AG04450 (cell line): ENCODE measurements at regions not wholly inside any gene's neighbourhood (a gene's known extent, or its start where the extent isn't known, plus 50 kb on each side); places are given as distances from the start of the nearest gene placed in this dataset.

Experiments used
- CTCF ChIA-PET: fragments of 300-600, 350-600 bp; formaldehyde crosslinking; extraction: SDS; loops from one replicate; lab custom pipeline; 2022; ENCODE audit warnings: antibody characterized with exemption, inconsistent platforms; lab: Charles Lee
- POLR2A ChIA-PET: fragments of 350-600 bp; formaldehyde crosslinking; extraction: SDS; loops from one replicate; lab custom pipeline; 2021; ENCODE audit warnings: antibody characterized with exemption, inconsistent platforms; lab: Yijun Ruan, JAX
- DNase-seq: peaks from one replicate; pipeline ENCODE4 v3.0.0-alpha.2; 2011; ENCODE audit warnings: low read depth, low spot score
- H3K27ac ChIP-seq: one replicate; pipeline ENCODE4 v1.5.1; 2012; ENCODE audit warnings: low read depth, low read length, control low read depth
- H3K27me3 ChIP-seq: one replicate; pipeline ENCODE4 v1.6.0; 2012; ENCODE audit warnings: low read length; ENCODE audit not compliant: control insufficient read depth, insufficient read depth
- H3K4me3 ChIP-seq: 2 replicates; pipeline ENCODE4 v1.5.1; 2011; ENCODE audit warnings: mild to moderate bottlenecking, low read depth, low read length, control low read depth
- H3K9me3 ChIP-seq: 2 replicates; pipeline ENCODE4 v1.5.1; 2012; ENCODE audit warnings: low read length; ENCODE audit not compliant: control insufficient read depth, insufficient read depth
- CTCF ChIP-seq: IDR thresholded peaks from 2 replicates; pipeline ENCODE4 v1.5.1; 2011; ENCODE audit warnings: low read depth, low read length, control low read depth, inconsistent platforms

GRCh38 chr9:107588393-107588792, 98.8 kb upstream of the KLF4 start:
- DNase-seq, result no peak
- CTCF ChIA-PET, result no interaction called here
- TF ChIP-seq CTCF, result no peak
- Histone ChIP-seq H3K9me3 (no peaks in the 10 kb centered on the region), H3K27ac (no peak overlapping the region), H3K4me3 (no peak overlapping the region), H3K27me3 (peaks cover 6% of the 10 kb centered on the region)
- POLR2A ChIA-PET, result no interaction called here

- no peak overlapping the region for H3K27ac ChIP-seq
- no peak overlapping the region for H3K4me3 ChIP-seq
- H3K9me3 ChIP-seq, result no peaks in the 10 kb centered on the region
- POLR2A ChIA-PET, result no interaction called here
- TF ChIP-seq CTCF, result no peak
- DNase-seq, result no peak
- CTCF ChIA-PET, result no interaction called here
- peaks cover 6% of the 10 kb centered on the region for H3K27me3 ChIP-seq
These were observed 97.8 kb upstream of the KLF4 start for GRCh38 chr9:107587191-107587963.

- Histone ChIP-seq H3K4me3 (no peak overlapping the region), H3K27ac (no peak overlapping the region), H3K9me3 (no peaks in the 10 kb centered on the region), H3K27me3 (peaks cover 4% of the 10 kb centered on the region)
- DNase-seq, result no peak
- POLR2A ChIA-PET, result no interaction called here
- no peak for TF ChIP-seq CTCF
- CTCF ChIA-PET, result no interaction called here
These were observed 96.9 kb upstream of the KLF4 start for GRCh38 chr9:107586493-107586892.

GRCh38 chr9:107585465-107585864, 95.9 kb upstream of the KLF4 start:
- CTCF ChIA-PET, result no interaction called here
- DNase-seq, result no peak
- Histone ChIP-seq H3K27me3 (no peaks in the 10 kb centered on the region), H3K27ac (no peak overlapping the region), H3K4me3 (no peak overlapping the region), H3K9me3 (no peaks in the 10 kb centered on the region)
- no peak for TF ChIP-seq CTCF
- POLR2A ChIA-PET, result no interaction called here

GRCh38 chr9:107584944-107585343, 95.4 kb upstream of the KLF4 start:
- Histone ChIP-seq H3K9me3 (no peaks in the 10 kb centered on the region), H3K27me3 (no peaks in the 10 kb centered on the region), H3K27ac (no peak overlapping the region), H3K4me3 (no peak overlapping the region)
- POLR2A ChIA-PET, result no interaction called here
- no peak for DNase-seq
- no peak for TF ChIP-seq CTCF
- CTCF ChIA-PET, result no interaction called here
